Stimulated activated CD4-positive, alpha-beta T cell treated with anti-CD3 and anti-CD28 coated beads, Interleukin-12 subunit alpha, Interleukin-12 subunit beta, amount 100 ng/mL, for 48 hours (primary cell): ENCODE measurements at regions not wholly inside any gene's neighbourhood (a gene's known extent, or its start where the extent isn't known, plus 50 kb on each side); places are given as distances from the start of the nearest gene placed in this dataset.

Experiments used
- DNase-seq, 3 donors: peaks; one replicate each; pipeline ENCODE4 v3.0.0-alpha.2; 2020; ENCODE audit warnings: low read depth in 2 of 3, low spot score in 1 of 3

DNA sequence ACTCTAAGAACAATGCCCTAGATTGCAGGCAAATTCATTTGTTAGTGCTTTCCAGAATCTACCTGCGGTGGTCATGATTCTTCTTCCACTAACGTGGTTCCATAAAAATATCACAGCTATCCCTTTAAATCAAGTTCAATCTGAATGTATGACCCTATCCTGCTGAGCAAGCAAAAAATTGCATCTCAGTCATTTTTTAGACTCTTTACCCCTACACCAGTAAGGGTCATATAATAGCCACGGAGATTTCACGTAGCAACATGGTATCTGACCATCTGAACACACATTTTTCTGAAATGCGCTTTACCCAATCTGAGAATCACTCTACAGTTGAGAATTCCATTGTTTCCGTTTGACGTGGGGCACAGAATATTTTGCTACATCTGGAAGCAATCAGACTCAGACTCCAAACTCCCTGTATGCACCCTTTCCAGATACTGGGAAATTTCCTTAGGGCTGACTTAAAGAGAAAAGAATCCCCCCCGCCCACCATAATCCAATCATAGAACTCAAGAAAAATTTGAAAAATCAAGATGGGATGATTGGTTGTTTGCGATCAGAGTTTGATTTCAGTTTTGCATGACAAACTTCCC, 699.2 kb upstream of the ZP4 start:
- DNase-seq: no peak

DNA sequence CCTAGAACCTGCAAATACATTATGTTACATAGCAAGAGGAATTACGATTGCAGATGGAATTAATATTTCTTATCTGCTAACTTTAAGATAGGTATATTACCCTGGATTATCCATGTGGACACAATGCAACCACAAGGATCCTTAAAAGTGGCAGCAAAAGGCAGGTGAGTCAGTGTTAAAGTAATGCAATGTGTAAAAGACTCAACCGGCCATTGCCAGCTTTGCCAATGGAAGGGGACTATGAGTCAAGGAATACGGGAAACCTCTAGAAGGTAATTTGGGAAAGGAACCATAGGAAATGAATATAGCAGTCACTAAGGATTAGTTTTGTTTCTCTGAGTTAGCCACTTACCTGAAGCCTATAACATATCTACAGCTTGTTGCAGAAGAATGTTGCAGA, 692.1 kb upstream of the ZP4 start:
- no peak for DNase-seq

DNA sequence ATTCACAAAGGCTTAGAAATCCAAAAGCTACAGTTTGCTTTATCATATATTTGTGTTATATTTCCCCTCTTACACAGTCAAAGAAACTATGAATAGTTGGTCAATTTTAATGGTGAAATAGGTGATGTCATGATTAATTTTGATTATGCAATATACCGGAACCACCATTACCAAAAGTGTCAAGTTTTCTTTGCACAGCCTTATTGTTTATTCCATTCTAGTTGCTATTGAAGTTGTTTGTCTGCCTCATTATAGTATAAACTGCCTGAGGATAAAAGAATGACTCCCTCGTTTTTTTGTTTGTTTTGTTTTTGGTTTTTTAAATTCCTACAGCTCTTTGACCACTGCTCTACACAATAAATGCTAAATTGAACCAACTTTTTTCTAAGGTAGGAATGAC, 690.6 kb upstream of the ZP4 start:
- DNase-seq: no peak

DNA sequence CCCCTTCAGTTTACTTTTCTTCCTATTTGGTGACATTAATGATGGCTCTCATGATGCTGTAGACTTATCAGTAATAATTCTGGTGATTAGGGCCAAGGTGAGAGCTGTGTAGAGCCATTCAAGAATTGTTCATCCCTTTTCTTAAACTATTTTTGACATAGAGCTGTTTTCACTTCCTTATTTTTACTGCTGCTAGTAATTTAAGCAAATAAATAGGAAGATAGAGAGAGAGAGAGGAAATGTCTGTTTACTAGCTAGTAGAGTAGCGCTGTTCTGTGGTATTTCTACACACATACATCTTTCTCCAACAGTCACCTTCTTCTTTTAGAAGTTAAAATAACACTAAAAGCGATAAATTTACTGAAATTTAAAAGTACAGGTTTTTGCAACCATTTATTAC, 678.0 kb upstream of the ZP4 start:
- no peak for DNase-seq

DNA sequence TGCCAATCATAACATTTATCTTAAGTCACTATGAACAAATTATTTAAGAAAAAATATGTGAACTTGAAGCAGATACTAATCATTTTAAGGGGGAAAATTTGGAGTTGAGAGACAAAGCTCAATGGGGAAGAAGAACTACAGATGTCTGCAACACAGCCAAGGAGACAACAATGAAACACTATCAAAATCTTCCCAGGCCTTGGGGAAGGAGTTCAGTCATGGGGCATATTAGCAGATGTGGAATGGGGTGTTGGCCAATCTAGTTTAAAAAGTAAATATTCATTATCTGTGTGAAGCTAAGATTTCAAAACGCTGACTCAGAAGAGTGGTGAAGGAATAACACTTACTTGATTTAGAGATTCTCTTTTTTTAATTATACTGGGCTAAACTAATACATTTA, 671.6 kb upstream of the ZP4 start:
- no peak for DNase-seq

DNA sequence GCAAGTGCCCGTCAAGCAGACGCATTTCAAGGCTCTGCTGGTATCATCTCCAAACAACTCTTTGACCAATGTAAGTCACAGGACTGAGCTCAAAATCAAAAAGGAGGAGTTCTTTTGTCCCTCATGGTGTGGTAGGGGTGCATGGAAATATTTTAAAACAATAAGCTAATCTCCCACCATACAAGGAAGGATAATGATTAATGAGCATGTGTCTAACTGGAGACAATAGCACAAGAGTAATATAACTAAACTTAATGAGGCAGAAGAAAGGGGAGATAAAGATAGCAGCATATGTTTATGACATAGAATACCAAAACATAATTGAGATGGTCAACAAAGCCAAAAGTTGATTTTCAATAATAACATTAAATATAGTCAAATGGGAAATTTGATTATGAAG, 668.0 kb upstream of the ZP4 start:
- DNase-seq: no peak

DNA sequence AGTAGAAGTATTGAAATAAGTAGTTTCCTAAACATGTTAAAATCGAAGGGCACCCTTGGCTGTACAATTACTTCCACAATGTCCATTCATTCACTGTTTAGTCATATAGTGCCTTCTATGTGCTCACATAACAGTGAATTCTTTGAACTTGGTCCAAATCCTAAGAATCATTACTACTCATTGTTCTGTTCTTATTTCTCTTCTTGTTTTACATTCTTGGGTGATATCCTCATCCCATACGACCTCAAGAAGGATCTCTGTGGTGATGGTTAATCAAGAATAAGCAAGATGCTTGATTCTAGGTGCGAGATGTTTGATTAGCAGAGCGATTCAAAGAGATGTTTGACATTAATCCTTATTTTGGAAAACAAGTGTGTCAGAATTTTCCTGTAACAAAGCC, 667.4 kb upstream of the ZP4 start:
- no peak for DNase-seq

DNA sequence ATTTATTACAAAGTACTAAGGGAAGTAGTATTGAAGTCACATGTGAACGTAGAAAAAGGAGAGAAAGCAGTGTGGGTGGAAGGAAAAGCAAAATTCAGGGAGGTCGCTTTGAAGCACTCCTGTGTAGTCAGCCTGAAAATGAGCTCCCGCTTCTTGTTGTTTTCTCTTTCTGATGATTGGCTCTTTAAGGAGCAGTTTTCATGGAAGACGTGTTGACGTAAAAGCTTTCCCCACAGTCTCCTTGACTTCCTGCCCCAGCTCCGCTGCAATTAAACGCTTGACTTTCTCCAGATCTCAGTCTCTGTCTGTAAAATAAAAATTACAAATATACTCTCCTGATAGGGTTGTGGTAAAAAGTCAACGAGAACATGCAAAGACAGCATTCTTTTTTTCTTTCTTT, 661.5 kb upstream of the ZP4 start:
- no peak for DNase-seq

DNA sequence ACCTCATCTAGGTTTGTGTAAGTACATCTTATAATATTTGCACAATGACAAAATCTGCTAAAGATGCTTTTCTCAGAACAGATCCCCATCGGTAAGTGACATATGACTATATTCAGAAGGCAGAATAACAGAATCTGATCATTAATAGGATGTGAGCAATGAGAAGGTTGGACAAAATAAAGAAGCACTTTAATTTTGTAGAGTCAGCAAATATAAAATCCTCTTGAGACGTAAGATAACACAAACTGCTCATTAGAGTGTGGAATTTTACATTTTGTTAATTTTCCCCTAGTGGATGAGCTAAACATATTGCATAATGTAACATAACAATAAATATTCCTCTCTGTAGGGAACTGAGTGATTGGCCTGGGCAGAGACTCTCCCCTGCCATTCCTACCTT, 658.4 kb upstream of the ZP4 start:
- DNase-seq: no peak

DNA sequence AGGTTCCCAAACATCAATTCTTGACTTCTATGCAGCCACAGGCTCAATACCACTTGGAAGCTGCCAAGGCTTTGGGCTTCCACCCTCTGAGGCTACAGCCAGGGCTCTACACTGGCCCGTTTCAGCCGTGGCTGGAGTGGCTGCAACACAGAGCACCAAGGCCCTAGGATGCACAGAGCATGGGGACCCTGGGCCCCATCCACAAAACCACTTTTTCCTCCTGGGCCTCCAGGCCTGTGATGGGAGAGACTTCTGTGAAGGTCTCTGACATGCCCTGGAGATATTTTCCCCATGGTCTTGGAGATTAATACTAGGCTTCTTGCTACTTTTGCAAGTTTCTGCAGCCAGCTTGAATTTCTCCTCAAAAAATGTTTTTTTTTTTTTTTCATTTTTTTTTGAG, 655.4 kb upstream of the ZP4 start:
- no peak for DNase-seq

DNA sequence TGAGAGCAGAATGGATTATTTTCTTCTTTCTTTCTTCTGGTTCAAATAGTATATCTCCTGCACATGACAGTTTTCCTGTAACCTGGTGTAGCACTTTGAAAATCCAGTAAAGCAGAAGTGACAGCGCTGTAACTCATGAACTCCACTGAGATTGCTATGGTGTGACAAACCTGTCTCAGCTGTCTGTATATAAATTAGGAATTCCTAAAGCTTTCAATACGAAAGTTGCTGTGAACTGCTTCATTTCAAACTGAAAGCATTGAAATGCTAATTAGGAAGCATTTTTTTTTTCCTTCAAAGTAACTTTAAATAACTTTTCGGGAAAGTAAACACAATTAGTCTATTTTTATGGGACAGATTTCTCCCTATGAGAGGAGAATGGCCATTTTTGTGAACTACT, 646.9 kb upstream of the ZP4 start:
- DNase-seq: no peak

DNA sequence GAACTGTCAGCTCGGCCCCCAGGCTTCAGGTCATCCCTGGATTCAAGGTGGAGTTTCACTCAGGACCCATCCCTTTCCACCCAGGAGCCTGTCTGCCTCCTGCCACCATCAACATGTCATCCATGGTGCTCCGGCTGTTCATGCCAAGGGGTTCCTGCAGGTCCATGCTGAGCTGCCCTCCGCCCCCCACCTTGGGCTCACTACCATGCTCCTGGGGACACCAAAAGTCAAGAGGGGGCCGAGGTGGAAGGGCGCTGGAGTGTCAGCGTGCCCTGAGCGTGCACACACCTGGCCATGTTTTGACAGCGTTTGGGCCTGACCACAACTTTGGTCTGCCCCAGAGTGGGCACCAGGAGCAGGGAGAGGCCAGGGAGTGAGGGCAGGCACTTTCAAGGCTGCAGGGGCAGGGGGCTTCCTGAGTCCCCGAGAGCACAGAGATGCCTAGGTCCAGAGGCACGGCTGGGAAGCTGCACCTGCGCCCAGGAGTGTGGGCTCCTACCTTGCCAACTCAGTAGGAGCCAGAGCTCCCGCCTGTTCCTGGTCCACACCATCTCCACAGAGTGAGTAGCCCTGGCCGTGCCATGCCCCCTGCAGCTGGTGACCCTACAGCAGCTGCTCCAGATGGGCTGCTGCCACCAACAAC, 639.6 kb upstream of the ZP4 start:
- DNase-seq: no peak

DNA sequence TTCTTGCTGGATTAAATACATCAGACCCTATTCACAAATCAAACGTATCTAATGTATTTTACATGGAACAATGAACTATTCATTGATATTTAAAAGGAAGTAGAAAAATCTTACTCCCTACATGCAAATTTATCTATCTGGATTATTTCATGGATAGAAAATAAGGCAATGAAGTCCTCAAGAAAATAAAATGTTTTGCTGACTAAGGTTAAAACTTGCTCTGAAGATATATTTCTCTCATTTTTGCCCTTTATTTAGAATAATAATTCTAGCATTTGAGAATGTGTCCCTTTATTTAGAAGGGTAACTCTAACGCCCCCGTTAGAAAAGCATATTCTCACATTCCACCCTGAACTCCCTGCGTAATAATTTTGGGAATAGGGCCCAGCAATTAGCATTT, 627.0 kb upstream of the ZP4 start:
- no peak for DNase-seq

DNA sequence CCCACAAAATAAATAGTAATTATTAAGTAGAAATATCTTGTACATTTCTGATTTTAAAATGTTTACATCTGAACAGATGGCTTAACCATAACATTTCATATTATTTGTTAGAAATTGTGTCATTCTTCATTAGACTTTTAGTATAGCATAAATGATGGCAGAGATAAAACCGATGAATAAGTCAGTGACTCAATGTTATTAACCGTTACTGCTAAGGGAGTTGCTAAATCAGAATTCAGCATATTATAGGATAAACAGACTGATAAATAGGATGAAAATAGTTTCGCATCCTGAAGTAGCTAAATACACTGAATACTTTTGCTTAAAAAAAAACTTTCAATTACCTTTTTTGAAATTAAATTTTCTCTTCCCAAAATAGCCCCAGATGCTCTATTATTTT, 610.6 kb upstream of the ZP4 start:
- no peak for DNase-seq

DNA sequence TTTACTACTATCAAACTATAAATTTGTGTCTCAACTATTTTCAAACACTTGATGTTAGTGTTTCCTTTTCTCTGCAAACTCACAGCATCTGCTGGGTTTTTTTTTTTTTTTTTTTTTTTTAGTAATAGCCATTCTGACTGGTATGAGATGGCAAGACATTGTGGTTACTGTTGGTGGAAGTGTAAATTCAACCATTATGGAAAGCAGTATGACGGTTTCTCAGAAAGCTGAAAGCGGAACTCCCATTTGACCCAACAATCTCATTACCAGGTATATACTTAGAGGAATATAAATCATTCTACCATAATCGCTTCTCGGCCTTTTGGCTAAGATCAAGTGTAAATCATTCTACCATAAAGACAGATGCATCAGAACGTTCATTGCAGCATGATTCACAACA, 608.3 kb upstream of the ZP4 start:
- no peak for DNase-seq

DNA sequence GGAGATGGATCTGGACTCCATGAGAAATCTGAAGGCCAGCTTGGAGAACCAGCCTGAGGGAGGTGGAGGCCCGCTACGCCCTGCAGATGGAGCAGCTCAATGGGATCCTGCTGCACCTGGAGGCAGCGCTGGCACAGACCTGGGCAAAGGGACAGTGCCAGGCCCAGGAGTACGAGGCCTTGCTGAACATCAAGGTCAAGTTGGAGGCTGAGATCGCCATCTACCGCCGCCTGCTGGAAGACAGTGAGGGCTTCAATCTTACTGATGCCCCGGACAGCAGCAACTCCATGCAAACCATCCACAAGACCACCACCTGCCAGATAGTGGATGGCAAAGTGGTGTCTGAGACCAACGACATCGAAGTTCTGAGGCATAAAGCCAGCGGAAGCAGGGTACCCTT, 601.5 kb upstream of the ZP4 start:
- no peak for DNase-seq

DNA sequence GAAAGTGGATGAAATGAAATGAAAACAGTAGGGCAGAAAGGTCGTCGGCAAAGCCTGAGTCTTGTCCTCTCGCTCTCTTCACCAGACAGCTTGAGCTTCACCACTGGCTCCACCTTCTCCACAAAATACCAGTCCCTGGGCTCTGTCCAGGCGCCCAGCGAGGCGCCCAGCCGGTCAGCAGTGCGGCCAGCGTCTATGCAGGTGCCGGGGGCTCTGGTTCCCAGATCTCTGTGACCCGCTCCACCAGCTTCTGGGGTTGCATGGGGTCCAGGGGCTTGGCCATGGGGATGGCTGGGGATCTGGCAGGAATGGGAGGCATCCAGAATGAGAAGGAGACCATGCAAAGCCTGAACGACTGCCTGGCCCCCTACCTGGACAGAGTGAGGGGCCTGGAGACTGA, 600.5 kb upstream of the ZP4 start:
- DNase-seq: no peak

DNA sequence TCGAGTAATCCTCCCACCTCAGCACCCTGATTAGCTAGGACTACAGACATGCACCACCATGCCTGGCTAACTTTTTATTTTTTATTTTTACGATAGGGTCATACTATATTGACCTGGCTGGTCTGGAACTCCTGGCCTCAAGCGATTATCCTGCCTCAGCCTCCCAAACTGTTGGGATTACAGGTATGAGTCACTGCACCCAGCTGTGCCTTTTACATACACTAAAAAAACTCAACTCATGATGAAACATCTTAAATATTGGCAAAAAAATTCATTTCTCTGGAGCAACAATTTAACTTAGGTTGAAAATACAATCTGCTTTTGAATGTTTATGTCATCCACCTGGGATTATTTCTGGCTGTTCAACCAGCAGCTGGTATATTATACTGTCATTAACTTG, 598.3 kb upstream of the ZP4 start:
- DNase-seq: no peak

DNA sequence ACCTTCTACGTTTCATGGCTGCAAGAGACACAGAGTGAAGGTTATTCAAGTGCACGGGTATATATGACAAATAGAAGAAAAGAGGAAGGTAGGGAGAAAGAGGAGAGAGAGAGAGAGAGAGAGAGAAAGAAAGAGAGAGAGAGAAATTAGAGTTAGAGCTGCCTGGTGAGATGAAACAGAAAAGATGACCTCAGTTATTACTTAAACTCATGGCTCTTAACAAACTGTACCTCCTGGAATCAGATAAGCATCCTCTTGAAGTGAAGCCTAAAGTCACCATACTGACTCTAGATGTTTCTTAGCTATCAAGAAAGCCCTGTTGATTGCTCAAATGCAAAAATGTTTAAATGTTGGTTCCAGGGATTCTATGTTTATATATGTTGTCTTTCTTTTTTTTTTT, 597.7 kb upstream of the ZP4 start:
- no peak for DNase-seq

DNA sequence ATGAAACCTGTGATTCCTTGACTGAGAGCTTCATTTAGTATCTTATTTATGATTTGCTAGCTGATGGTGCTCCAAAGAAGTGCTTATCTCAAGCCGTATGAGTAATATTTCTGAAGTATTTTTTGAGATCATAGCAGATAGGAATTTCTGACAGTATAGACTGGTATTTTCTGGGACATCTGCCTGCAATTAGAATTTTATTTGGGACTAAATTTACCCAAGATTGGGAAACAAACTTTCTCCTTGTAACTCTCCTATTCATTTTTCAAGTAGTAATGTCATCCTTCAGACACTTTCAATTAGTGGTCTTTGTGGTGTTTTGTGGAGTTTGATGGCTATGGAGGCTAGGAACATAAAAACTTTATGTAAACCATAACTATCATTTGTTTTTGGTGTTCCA, 597.2 kb upstream of the ZP4 start:
- no peak for DNase-seq

DNA sequence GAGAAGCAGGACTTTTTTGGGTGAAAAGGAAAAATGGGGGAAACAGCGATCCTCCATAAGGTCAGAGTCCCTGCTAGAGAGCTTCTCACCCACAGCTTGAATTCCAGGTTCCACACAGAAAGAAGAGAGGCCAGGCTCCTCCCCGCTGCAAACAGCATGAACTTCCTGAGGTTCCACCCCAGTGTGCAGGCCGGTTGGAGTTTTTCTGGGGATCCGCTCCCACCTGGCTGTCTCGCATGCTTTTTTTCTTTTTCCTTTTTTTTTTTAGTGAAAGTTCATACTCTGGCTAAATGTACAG, 595.1 kb upstream of the ZP4 start:
- no peak for DNase-seq

DNA sequence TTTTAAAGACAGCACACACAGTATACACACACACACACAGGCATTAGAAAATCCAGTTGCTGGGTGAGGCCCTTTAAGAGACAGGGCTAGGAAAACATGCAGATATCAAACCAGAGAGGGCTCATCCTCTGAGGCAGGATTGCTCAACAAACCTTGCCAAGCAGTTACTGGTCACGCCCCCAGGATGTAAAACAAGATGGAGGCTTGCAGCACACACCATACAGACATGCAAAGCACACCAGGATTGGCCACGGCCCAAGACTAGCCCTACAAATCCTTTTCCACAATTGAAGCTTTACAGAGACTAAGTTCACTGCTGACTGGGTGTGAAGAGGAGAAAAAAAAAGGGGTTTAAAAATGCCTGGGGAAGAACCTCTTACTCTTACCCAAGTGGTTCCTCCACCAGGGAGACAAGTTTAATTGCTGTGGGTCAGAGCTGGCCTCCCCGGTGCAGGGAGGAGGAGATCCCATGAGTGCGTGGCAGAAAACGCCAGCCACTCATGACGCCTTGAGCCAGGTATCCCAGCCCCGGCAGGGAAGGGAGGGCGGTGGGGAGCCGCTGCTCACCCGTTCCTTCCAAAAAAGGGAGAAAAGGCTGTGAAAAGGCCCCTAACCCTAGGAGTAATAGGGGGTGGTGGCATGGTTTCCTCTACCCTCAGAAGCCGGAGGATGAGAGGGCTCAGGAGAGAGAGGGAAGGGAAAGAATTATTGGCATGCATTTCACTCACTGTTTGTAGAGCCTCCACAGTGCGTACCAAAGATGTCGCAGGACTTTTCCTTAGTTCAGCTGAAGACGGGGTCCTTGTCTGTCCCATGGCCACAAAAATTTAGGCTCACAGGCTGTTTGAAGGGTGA, 594.6 kb upstream of the ZP4 start:
- no peak for DNase-seq

DNA sequence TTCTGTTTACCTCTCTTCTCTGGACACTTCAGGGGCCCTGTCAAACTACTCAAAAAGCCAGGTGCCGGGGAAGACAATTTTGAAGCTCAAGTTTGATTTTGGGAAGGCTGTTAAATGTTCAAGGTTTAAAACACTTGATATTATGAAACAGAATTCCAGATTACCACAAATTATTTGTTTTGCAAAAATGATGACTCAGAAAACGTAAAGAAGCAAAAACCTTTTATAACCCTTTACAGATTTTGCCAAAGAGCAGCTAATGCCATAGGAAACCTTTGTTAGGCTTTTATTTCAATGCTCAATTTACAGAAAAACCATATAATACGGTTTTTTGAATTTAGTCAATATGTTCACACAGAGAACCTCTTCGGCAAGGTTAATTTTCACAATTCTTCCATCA, 593.4 kb upstream of the ZP4 start:
- DNase-seq: no peak
